ENCODE measurements at regions not wholly inside any gene's neighbourhood (a gene's known extent, or its start where the extent isn't known, plus 50 kb on each side); places are given as distances from the start of the nearest gene placed in this dataset.

GRCh38 chr16:75861311-75862097 lies 135.2 kb upstream of the CPHXL start:
- no peak overlapping the region for H3K27ac ChIP-seq (ENCODE audit: low read depth, low read length)
- no peak overlapping the region for H3K9ac ChIP-seq (ENCODE audit: low read length)
- WGBS (ENCODE audit: extremely low coverage, insufficient coverage, low lambda C conversion rate) = no CpG with 5 or more reads among the region's 10 CpGs
- H2AK5ac ChIP-seq (ENCODE audit: low read length) = no peak overlapping the region
- H3K23ac ChIP-seq (ENCODE audit: low read length) = no peak overlapping the region
- no peak overlapping the region for H2BK120ac ChIP-seq (ENCODE audit: low read depth, low read length)
- H3K4me3 ChIP-seq (ENCODE audit: low read length) = no peak overlapping the region
- no peak overlapping the region for H4K5ac ChIP-seq (ENCODE audit: low read length)
- H3K79me2 ChIP-seq (ENCODE audit: control insufficient read depth, insufficient read depth, low read length) = no peaks in the 10 kb centered on the region
- no peaks in the 10 kb centered on the region for H3K4me1 ChIP-seq (ENCODE audit: control insufficient read depth, low read depth, low read length)
- H3K4ac ChIP-seq (ENCODE audit: low read depth, low read length) = no peak overlapping the region
- no peak overlapping the region for H2BK5ac ChIP-seq (ENCODE audit: low read length)
- no peaks in the 10 kb centered on the region for H3K27me3 ChIP-seq (ENCODE audit: insufficient read depth, low read length, poor library complexity)
- H3K36me3 ChIP-seq (ENCODE audit: control insufficient read depth, insufficient read depth, low read length) = no peaks in the 10 kb centered on the region
- no peak for DNase-seq
- no peak overlapping the region for H4K8ac ChIP-seq (ENCODE audit: low read depth, low read length)
- no peak overlapping the region for H3K4me2 ChIP-seq (ENCODE audit: low read length)
- no peaks in the 10 kb centered on the region for H3K79me1 ChIP-seq (ENCODE audit: low read length)
- H3K56ac ChIP-seq (ENCODE audit: low read length) = no peak overlapping the region
- H2BK15ac ChIP-seq (replicated peaks; ENCODE audit: low read depth) = no peak overlapping the region
- no peak overlapping the region for H3K18ac ChIP-seq (ENCODE audit: low read length)

GRCh38 chr16:75862098-75862386 lies 135.8 kb upstream of the CPHXL start:
- no peak overlapping the region for H4K5ac ChIP-seq (ENCODE audit: low read length)
- WGBS (ENCODE audit: extremely low coverage, insufficient coverage, low lambda C conversion rate) = no CpG with 5 or more reads among the region's 8 CpGs
- H3K4ac ChIP-seq (ENCODE audit: low read depth, low read length) = no peak overlapping the region
- H3K23ac ChIP-seq (ENCODE audit: low read length) = no peak overlapping the region
- H3K4me3 ChIP-seq (ENCODE audit: low read length) = no peak overlapping the region
- H3K18ac ChIP-seq (ENCODE audit: low read length) = no peak overlapping the region
- no peaks in the 10 kb centered on the region for H3K27me3 ChIP-seq (ENCODE audit: insufficient read depth, low read length, poor library complexity)
- H2BK120ac ChIP-seq (ENCODE audit: low read depth, low read length) = no peak overlapping the region
- no peak overlapping the region for H2BK15ac ChIP-seq (replicated peaks; ENCODE audit: low read depth)
- DNase-seq = no peak
- no peak overlapping the region for H3K56ac ChIP-seq (ENCODE audit: low read length)
- H3K27ac ChIP-seq (ENCODE audit: low read depth, low read length) = no peak overlapping the region
- no peaks in the 10 kb centered on the region for H3K79me1 ChIP-seq (ENCODE audit: low read length)
- H3K9ac ChIP-seq (ENCODE audit: low read length) = no peak overlapping the region
- H3K36me3 ChIP-seq (ENCODE audit: control insufficient read depth, insufficient read depth, low read length) = no peaks in the 10 kb centered on the region
- no peak overlapping the region for H3K4me2 ChIP-seq (ENCODE audit: low read length)
- H3K4me1 ChIP-seq (ENCODE audit: control insufficient read depth, low read depth, low read length) = no peaks in the 10 kb centered on the region
- H2AK5ac ChIP-seq (ENCODE audit: low read length) = no peak overlapping the region
- H2BK5ac ChIP-seq (ENCODE audit: low read length) = no peak overlapping the region
- H3K79me2 ChIP-seq (ENCODE audit: control insufficient read depth, insufficient read depth, low read length) = no peaks in the 10 kb centered on the region
- no peak overlapping the region for H4K8ac ChIP-seq (ENCODE audit: low read depth, low read length)

- H3K27ac ChIP-seq (ENCODE audit: low read depth, low read length) = no peak overlapping the region
- no peaks in the 10 kb centered on the region for H3K79me1 ChIP-seq (ENCODE audit: low read length)
- no peak overlapping the region for H3K23ac ChIP-seq (ENCODE audit: low read length)
- H3K4me1 ChIP-seq (ENCODE audit: control insufficient read depth, low read depth, low read length) = peaks cover 3% of the 10 kb centered on the region
- H3K4ac ChIP-seq (ENCODE audit: low read depth, low read length) = no peak overlapping the region
- no peak overlapping the region for H3K9ac ChIP-seq (ENCODE audit: low read length)
- H3K56ac ChIP-seq (ENCODE audit: low read length) = no peak overlapping the region
- no peak overlapping the region for H3K4me3 ChIP-seq (ENCODE audit: low read length)
- no peaks in the 10 kb centered on the region for H3K79me2 ChIP-seq (ENCODE audit: control insufficient read depth, insufficient read depth, low read length)
- WGBS (ENCODE audit: extremely low coverage, insufficient coverage, low lambda C conversion rate) = no CpG with 5 or more reads among the region's 1 CpG
- no peak overlapping the region for H2BK120ac ChIP-seq (ENCODE audit: low read depth, low read length)
- H2BK5ac ChIP-seq (ENCODE audit: low read length) = no peak overlapping the region
- no peak overlapping the region for H3K4me2 ChIP-seq (ENCODE audit: low read length)
- DNase-seq = no peak
- no peak overlapping the region for H2BK15ac ChIP-seq (replicated peaks; ENCODE audit: low read depth)
- no peak overlapping the region for H4K8ac ChIP-seq (ENCODE audit: low read depth, low read length)
- no peak overlapping the region for H2AK5ac ChIP-seq (ENCODE audit: low read length)
- H3K27me3 ChIP-seq (ENCODE audit: insufficient read depth, low read length, poor library complexity) = no peaks in the 10 kb centered on the region
- no peaks in the 10 kb centered on the region for H3K36me3 ChIP-seq (ENCODE audit: control insufficient read depth, insufficient read depth, low read length)
- no peak overlapping the region for H3K18ac ChIP-seq (ENCODE audit: low read length)
- no peak overlapping the region for H4K5ac ChIP-seq (ENCODE audit: low read length)
These were observed 138.0 kb upstream of the CPHXL start for GRCh38 chr16:75864243-75864642.

GRCh38 chr16:75865736-75866135 lies 139.4 kb upstream of the CPHXL start:
- Histone ChIP-seq H3K18ac (ENCODE audit: low read length) (no peak overlapping the region), H2AK5ac (ENCODE audit: low read length) (no peak overlapping the region), H3K56ac (ENCODE audit: low read length) (no peak overlapping the region), H3K27ac (ENCODE audit: low read depth, low read length) (no peak overlapping the region), H3K4me2 (ENCODE audit: low read length) (no peak overlapping the region), H3K79me2 (ENCODE audit: control insufficient read depth, insufficient read depth, low read length) (no peaks in the 10 kb centered on the region), H3K27me3 (ENCODE audit: insufficient read depth, low read length, poor library complexity) (no peaks in the 10 kb centered on the region), H3K36me3 (ENCODE audit: control insufficient read depth, insufficient read depth, low read length) (no peaks in the 10 kb centered on the region), H2BK5ac (ENCODE audit: low read length) (no peak overlapping the region), H3K4me3 (ENCODE audit: low read length) (no peak overlapping the region), H3K23ac (ENCODE audit: low read length) (no peak overlapping the region), H3K9ac (ENCODE audit: low read length) (no peak overlapping the region), H2BK120ac (ENCODE audit: low read depth, low read length) (no peak overlapping the region), H2BK15ac (replicated peaks; ENCODE audit: low read depth) (no peak overlapping the region), H3K4ac (ENCODE audit: low read depth, low read length) (no peak overlapping the region), H3K79me1 (ENCODE audit: low read length) (no peaks in the 10 kb centered on the region), H4K5ac (ENCODE audit: low read length) (no peak overlapping the region), H4K8ac (ENCODE audit: low read depth, low read length) (no peak overlapping the region), H3K4me1 (ENCODE audit: control insufficient read depth, low read depth, low read length) (peaks cover 3% of the 10 kb centered on the region)
- WGBS (ENCODE audit: extremely low coverage, insufficient coverage, low lambda C conversion rate) = no CpG with 5 or more reads among the region's 3 CpGs
- DNase-seq = no peak

GRCh38 chr16:75868636-75869632 lies 142.6 kb upstream of the CPHXL start:
- no peak overlapping the region for H3K27ac ChIP-seq (ENCODE audit: low read depth, low read length)
- H2BK15ac ChIP-seq (replicated peaks; ENCODE audit: low read depth) = no peak overlapping the region
- H3K79me2 ChIP-seq (ENCODE audit: control insufficient read depth, insufficient read depth, low read length) = no peaks in the 10 kb centered on the region
- H3K23ac ChIP-seq (ENCODE audit: low read length) = no peak overlapping the region
- H3K27me3 ChIP-seq (ENCODE audit: insufficient read depth, low read length, poor library complexity) = no peaks in the 10 kb centered on the region
- no peak overlapping the region for H4K8ac ChIP-seq (ENCODE audit: low read depth, low read length)
- DNase-seq = peak; percentile 62
- no CpG with 5 or more reads among the region's 9 CpGs for WGBS (ENCODE audit: extremely low coverage, insufficient coverage, low lambda C conversion rate)
- H3K9ac ChIP-seq (ENCODE audit: low read length) = no peak overlapping the region
- no peak overlapping the region for H2BK120ac ChIP-seq (ENCODE audit: low read depth, low read length)
- no peak overlapping the region for H3K4me3 ChIP-seq (ENCODE audit: low read length)
- H2AK5ac ChIP-seq (ENCODE audit: low read length) = no peak overlapping the region
- H4K5ac ChIP-seq (ENCODE audit: low read length) = no peak overlapping the region
- H2BK5ac ChIP-seq (ENCODE audit: low read length) = no peak overlapping the region
- no peaks in the 10 kb centered on the region for H3K36me3 ChIP-seq (ENCODE audit: control insufficient read depth, insufficient read depth, low read length)
- H3K79me1 ChIP-seq (ENCODE audit: low read length) = no peaks in the 10 kb centered on the region
- no peak overlapping the region for H3K18ac ChIP-seq (ENCODE audit: low read length)
- no peak overlapping the region for H3K56ac ChIP-seq (ENCODE audit: low read length)
- no peak overlapping the region for H3K4ac ChIP-seq (ENCODE audit: low read depth, low read length)
- H3K4me2 ChIP-seq (ENCODE audit: low read length) = no peak overlapping the region
- peaks cover 3% of the 10 kb centered on the region for H3K4me1 ChIP-seq (ENCODE audit: control insufficient read depth, low read depth, low read length)
